Hepatocyte (in vitro differentiated cells): ENCODE measurements at regions not wholly inside any gene's neighbourhood (a gene's known extent, or its start where the extent isn't known, plus 50 kb on each side); places are given as distances from the start of the nearest gene placed in this dataset.

Source experiments
- DNase-seq: peaks from one replicate; pipeline ENCODE4 v3.0.0-alpha.2; 2016; ENCODE audit warnings: low spot score
- H2AFZ ChIP-seq: fragments of 200-600 bp; sonication (generic); 2 replicates; pipeline ENCODE4 v1.6.0; 2016; ENCODE audit warnings: antibody characterized with exemption, mild to moderate bottlenecking
- H3K27ac ChIP-seq: fragments of 200-600 bp; sonication (generic); 2 replicates; pipeline ENCODE4 v1.5.1; 2016; ENCODE audit warnings: mild to moderate bottlenecking
- H3K27me3 ChIP-seq: fragments of 200-600 bp; sonication (generic); 2 replicates; pipeline ENCODE4 v1.6.1; 2016
- H3K36me3 ChIP-seq: fragments of 200-600 bp; sonication (generic); replicated peaks from 2 replicates; pipeline ENCODE4 v1.5.1; 2016; ENCODE audit warnings: low read depth; ENCODE audit not compliant: insufficient read depth
- H3K4me1 ChIP-seq: fragments of 200-600 bp; sonication (generic); 2 replicates; pipeline ENCODE4 v1.5.1; 2016; ENCODE audit warnings: mild to moderate bottlenecking, moderate library complexity; ENCODE audit not compliant: insufficient read depth
- H3K4me2 ChIP-seq: fragments of 200-600 bp; sonication (generic); 2 replicates; pipeline ENCODE4 v1.6.0; 2016
- H3K4me3 ChIP-seq: fragments of 200-600 bp; sonication (generic); 2 replicates; pipeline ENCODE4 v1.5.1; 2016; ENCODE audit warnings: mild to moderate bottlenecking
- H3K79me2 ChIP-seq: fragments of 200-600 bp; sonication (generic); 2 replicates; pipeline ENCODE4 v1.6.0; 2017; ENCODE audit warnings: mild to moderate bottlenecking
- H3K9me2 ChIP-seq: fragments of 200-600 bp; sonication (generic); replicated peaks from 2 replicates; pipeline ENCODE4 v1.6.0; 2017; ENCODE audit warnings: mild to moderate bottlenecking; ENCODE audit not compliant: insufficient read depth
- H3K9me3 ChIP-seq: fragments of 200-600 bp; sonication (generic); 2 replicates; pipeline ENCODE4 v1.5.1; 2016; ENCODE audit warnings: low read depth, mild to moderate bottlenecking
- H4K20me1 ChIP-seq: fragments of 200-600 bp; sonication (generic); 2 replicates; pipeline ENCODE4 v1.6.0; 2016; ENCODE audit warnings: mild to moderate bottlenecking; ENCODE audit not compliant: insufficient read depth, poor library complexity, severe bottlenecking
- EZH2 ChIP-seq: fragments of 200-600 bp; sonication (generic); IDR thresholded peaks from 2 replicates; pipeline ENCODE4 v1.6.1; 2016; ENCODE audit warnings: antibody characterized with exemption, mild to moderate bottlenecking, borderline replicate concordance
- EZH2phosphoT487 ChIP-seq: fragments of 200-600 bp; sonication (generic); IDR thresholded peaks from one replicate; pipeline ENCODE4 v1.6.1; 2018; ENCODE audit warnings: antibody characterized with exemption, mild to moderate bottlenecking, low read depth, moderate library complexity; ENCODE audit not compliant: unreplicated experiment, severe bottlenecking
- WGBS: methylation state at CpG from one replicate; pipeline ENCODE4 v1.1.6; 2016; ENCODE audit warnings: low lambda C conversion rate; ENCODE audit errors: missing lambda C conversion rate; 5-methylcytosine and 5-hydroxymethylcytosine counted together
- TF ChIP-seq, protein P1 (sequence below): fragments of 200-600 bp; sonication (generic); IDR thresholded peaks from 2 replicates; pipeline ENCODE4 v1.5.1; 2016; ENCODE audit warnings: antibody characterized with exemption, mild to moderate bottlenecking; ENCODE audit not compliant: poor library complexity

DNA sequence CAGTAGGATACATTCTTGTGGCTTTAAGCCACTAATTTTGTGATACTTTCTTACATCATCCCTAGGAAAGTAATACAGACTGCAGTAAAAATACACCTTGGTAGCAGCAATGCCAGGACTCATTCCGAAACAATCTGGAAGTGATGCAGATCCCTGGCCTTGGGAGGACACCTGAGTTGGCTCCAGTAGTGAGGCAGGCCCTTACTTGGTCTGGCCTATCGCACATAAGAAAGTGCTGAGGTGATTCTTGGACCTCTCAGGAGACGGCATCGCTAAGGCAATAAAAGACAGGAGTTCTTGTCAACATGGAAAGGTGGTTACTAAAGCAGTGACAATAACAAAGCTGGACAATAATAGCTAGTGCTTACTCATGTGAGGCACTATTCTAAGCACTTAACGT, 126.5 kb downstream of the SUCNR1 start:
- Histone ChIP-seq H3K4me1 (no peaks in the 10 kb centered on the region), H3K9me2 (no peaks in the 10 kb centered on the region), H3K79me2 (no peaks in the 10 kb centered on the region), H3K4me3 (no peak overlapping the region), H4K20me1 (no peaks in the 10 kb centered on the region), H3K4me2 (no peak overlapping the region), H3K36me3 (no peaks in the 10 kb centered on the region), H3K27me3 (no peaks in the 10 kb centered on the region), H2AFZ (no peak overlapping the region), H3K9me3 (no peaks in the 10 kb centered on the region), H3K27ac (no peak overlapping the region)
- WGBS: 84% methylated on average over 5 of the region's 5 CpGs
- DNase-seq: no peak
- TF ChIP-seq, protein P1, sequence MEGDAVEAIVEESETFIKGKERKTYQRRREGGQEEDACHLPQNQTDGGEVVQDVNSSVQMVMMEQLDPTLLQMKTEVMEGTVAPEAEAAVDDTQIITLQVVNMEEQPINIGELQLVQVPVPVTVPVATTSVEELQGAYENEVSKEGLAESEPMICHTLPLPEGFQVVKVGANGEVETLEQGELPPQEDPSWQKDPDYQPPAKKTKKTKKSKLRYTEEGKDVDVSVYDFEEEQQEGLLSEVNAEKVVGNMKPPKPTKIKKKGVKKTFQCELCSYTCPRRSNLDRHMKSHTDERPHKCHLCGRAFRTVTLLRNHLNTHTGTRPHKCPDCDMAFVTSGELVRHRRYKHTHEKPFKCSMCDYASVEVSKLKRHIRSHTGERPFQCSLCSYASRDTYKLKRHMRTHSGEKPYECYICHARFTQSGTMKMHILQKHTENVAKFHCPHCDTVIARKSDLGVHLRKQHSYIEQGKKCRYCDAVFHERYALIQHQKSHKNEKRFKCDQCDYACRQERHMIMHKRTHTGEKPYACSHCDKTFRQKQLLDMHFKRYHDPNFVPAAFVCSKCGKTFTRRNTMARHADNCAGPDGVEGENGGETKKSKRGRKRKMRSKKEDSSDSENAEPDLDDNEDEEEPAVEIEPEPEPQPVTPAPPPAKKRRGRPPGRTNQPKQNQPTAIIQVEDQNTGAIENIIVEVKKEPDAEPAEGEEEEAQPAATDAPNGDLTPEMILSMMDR: no peak
- TF ChIP-seq EZH2phosphoT487: no peak
- TF ChIP-seq EZH2: no peak

DNA sequence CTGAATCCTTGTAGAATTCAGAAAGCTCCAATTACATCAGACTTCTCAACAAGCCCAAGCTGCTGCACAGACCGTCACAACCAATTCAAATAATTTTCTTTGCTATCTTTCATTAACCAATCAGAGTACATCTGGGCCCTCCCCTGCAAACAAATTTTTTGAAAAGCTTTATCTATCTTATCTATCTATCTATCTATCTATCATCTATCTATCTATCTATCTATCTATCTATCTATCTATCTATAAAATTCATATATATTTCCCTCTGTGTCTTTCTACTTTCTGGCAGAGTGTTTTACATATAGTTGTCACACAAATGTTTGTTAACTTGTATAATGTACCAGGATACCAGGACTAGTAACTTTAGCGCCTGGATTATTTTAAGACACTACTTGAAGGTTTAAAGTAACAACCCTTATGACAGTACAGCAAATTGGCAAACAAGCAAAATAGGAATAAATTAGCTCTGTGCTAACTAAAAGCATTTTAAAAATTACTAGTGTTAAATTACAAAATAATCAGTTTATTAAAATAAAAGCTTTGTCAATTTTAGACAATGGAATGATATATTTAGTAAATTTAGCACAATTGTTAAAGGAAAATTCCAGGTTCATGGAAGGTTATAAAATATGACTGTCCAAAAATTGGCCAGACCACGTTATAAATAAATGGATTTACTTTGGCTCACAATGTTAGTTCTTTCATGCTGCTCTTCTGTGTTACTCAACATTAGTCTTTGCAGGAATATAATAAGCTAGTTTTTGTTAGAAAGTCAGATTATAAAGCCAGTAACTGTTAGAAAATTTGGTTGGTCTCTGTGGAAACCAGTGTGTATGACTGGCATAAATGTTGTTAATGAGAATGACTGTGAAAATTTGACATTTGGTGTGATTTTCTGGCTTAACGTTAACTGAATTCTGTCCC, 138.6 kb downstream of the SUCNR1 start:
- Histone ChIP-seq H3K4me2 (no peak overlapping the region), H3K9me2 (no peaks in the 10 kb centered on the region), H3K4me3 (no peak overlapping the region), H3K79me2 (no peaks in the 10 kb centered on the region), H3K9me3 (no peaks in the 10 kb centered on the region), H3K4me1 (no peaks in the 10 kb centered on the region), H4K20me1 (no peaks in the 10 kb centered on the region), H3K27me3 (no peaks in the 10 kb centered on the region), H3K36me3 (no peaks in the 10 kb centered on the region), H3K27ac (no peak overlapping the region), H2AFZ (no peak overlapping the region)
- WGBS: 91% methylated on average over 4 of the region's 4 CpGs
- DNase-seq: no peak
- no peak for TF ChIP-seq EZH2phosphoT487
- no peak for TF ChIP-seq EZH2
- TF ChIP-seq, protein P1: no peak

DNA sequence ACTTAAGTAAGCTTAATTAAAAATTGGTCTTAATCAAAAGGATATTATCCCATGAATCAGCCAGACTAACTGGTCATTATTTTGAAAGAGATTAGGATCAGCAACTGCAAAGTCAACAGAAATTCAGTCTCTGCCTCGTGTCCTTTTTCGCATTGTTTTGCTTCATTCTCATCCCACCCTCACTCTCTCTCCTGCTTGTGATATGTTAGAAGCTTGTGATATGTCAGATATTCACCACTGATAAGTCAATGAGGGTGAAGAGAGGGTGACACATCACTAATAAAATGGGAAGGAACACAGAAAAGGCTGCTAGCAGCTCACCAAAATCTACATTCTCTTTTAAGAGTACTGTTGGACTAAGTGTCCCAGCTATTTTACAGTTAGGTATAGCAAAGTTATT, 146.1 kb downstream of the SUCNR1 start:
- 39% methylated on average over 2 of the region's 2 CpGs for WGBS
- Histone ChIP-seq H3K4me3 (no peak overlapping the region), H3K9me3 (no peaks in the 10 kb centered on the region), H2AFZ (no peak overlapping the region), H4K20me1 (no peaks in the 10 kb centered on the region), H3K4me1 (no peaks in the 10 kb centered on the region), H3K27me3 (no peaks in the 10 kb centered on the region), H3K9me2 (no peaks in the 10 kb centered on the region), H3K27ac (no peak overlapping the region), H3K36me3 (no peaks in the 10 kb centered on the region), H3K79me2 (no peaks in the 10 kb centered on the region), H3K4me2 (no peak overlapping the region)
- TF ChIP-seq EZH2phosphoT487: no peak
- no peak for DNase-seq

DNA sequence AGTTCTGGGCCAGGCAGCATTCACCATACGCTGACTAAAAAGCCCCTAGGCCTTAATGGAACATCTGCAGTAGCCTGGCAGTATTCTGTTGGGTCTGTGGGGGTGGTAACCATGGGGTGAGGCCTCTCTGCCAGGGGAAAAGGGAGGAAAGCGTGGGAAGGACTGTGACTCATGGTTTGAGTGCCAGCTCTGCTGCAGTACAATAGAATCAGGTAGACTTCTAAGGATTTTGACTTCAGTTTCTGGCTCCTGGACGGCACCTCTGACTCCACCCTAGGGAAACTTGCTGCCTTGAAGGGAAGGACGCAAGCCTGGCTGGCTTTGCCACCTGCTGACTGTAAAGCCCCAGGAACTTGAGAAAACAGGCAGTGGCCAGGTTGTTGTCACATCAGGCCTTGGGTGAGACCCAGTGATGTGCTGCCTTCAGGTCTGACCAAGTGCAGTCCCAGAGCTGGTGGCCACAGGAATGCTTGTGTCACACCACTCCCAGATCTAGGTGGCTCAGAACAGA, 148.6 kb downstream of the SUCNR1 start:
- H3K27me3 ChIP-seq: no peaks in the 10 kb centered on the region
- no peak overlapping the region for H3K4me2 ChIP-seq
- TF ChIP-seq EZH2: no peak
- TF ChIP-seq, protein P1: no peak
- TF ChIP-seq EZH2phosphoT487: no peak
- no peaks in the 10 kb centered on the region for H4K20me1 ChIP-seq
- no peaks in the 10 kb centered on the region for H3K9me2 ChIP-seq
- H3K4me1 ChIP-seq: no peaks in the 10 kb centered on the region
- 92% methylated on average over 4 of the region's 4 CpGs for WGBS
- no peak overlapping the region for H2AFZ ChIP-seq
- H3K79me2 ChIP-seq: no peaks in the 10 kb centered on the region
- no peaks in the 10 kb centered on the region for H3K9me3 ChIP-seq
- no peak overlapping the region for H3K4me3 ChIP-seq
- H3K36me3 ChIP-seq: no peaks in the 10 kb centered on the region
- DNase-seq: no peak
- H3K27ac ChIP-seq: no peak overlapping the region
